ENCODE measurements at regions not wholly inside any gene's neighbourhood (a gene's known extent, or its start where the extent isn't known, plus 50 kb on each side); places are given as distances from the start of the nearest gene placed in this dataset.

DNA sequence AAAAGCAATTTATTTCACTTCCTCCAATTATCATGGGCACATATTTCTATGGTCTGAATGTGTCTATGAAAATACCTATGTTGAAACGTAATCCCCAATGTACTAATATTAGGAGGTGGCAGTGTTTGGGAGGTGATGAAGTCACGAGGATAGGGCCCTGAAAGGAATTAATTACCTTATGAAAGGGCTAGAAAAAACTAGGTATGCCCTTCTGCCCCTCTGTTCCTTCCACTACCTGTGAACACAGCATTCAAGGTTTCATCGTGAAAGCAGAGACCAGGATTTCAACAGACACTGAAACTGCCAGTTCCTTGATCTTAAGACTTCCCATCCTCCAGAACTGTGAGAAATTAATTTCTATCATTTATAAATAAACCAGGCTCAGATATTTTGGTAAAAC is 1037.1 kb upstream of the C9orf72 start:
- H3K4me3 ChIP-seq (ENCODE audit: low read depth, low read length), result no peak overlapping the region
- TF ChIP-seq, protein P1, sequence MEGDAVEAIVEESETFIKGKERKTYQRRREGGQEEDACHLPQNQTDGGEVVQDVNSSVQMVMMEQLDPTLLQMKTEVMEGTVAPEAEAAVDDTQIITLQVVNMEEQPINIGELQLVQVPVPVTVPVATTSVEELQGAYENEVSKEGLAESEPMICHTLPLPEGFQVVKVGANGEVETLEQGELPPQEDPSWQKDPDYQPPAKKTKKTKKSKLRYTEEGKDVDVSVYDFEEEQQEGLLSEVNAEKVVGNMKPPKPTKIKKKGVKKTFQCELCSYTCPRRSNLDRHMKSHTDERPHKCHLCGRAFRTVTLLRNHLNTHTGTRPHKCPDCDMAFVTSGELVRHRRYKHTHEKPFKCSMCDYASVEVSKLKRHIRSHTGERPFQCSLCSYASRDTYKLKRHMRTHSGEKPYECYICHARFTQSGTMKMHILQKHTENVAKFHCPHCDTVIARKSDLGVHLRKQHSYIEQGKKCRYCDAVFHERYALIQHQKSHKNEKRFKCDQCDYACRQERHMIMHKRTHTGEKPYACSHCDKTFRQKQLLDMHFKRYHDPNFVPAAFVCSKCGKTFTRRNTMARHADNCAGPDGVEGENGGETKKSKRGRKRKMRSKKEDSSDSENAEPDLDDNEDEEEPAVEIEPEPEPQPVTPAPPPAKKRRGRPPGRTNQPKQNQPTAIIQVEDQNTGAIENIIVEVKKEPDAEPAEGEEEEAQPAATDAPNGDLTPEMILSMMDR (IDR thresholded peaks at IDR 0.05; ENCODE audit: insufficient read depth, low read length, poor library complexity, severe bottlenecking), result no peak
- H3K36me3 ChIP-seq (ENCODE audit: control insufficient read depth, insufficient read depth, low read length), result no peaks in the 10 kb centered on the region
- no peak for DNase-seq (ENCODE audit: low read depth)
- no peaks in the 10 kb centered on the region for H3K27me3 ChIP-seq (ENCODE audit: control insufficient read depth, insufficient read depth, low read length)

DNA sequence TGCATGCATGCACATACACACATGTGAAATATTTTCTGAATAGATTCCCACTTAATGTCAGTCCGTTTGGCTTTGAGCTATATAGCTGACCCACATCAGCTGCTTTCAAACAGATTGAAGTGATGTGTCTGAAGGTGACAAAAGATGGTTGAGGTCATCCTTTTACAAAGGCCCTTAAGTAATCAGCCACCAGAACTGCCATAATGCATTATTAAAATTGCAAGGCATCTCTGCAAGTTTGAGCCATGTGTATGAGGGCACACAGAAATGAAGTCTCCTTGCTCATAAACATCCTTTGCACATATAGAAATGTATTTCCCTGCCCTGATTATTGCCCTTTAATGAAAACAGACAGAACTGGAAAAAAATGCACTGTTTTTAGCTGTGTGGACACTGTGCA is 1043.0 kb upstream of the C9orf72 start:
- TF ChIP-seq, protein P1 (IDR thresholded peaks at IDR 0.05; ENCODE audit: insufficient read depth, low read length, poor library complexity, severe bottlenecking), result no peak
- Histone ChIP-seq H3K4me3 (ENCODE audit: low read depth, low read length) (no peak overlapping the region), H3K27me3 (ENCODE audit: control insufficient read depth, insufficient read depth, low read length) (no peaks in the 10 kb centered on the region), H3K36me3 (ENCODE audit: control insufficient read depth, insufficient read depth, low read length) (no peaks in the 10 kb centered on the region)
- no peak for DNase-seq (ENCODE audit: low read depth)

DNA sequence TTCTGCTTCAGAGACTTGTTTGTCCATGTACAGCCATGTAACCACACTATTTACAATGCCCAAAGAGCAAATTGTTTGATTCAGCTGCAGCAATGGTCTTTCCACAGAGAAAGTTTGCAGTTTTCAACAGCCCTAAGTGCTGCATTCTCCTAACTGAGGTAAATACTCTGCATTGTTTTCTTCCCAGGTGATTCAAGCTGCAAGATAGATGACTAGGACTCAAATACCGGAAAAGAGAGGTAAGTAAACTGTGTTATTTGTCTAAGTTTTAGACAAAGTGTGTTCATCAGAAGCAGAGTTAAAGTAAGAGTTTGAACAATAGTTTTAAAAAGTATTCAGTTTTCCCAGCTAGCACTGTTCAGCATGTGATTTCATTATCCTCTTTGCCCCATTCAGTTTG is 1046.7 kb upstream of the C9orf72 start:
- Histone ChIP-seq H3K27me3 (ENCODE audit: control insufficient read depth, insufficient read depth, low read length) (no peaks in the 10 kb centered on the region), H3K4me3 (ENCODE audit: low read depth, low read length) (no peak overlapping the region), H3K36me3 (ENCODE audit: control insufficient read depth, insufficient read depth, low read length) (no peaks in the 10 kb centered on the region)
- no peak for DNase-seq (ENCODE audit: low read depth)
- TF ChIP-seq, protein P1 (IDR thresholded peaks at IDR 0.05; ENCODE audit: insufficient read depth, low read length, poor library complexity, severe bottlenecking), result no peak

DNA sequence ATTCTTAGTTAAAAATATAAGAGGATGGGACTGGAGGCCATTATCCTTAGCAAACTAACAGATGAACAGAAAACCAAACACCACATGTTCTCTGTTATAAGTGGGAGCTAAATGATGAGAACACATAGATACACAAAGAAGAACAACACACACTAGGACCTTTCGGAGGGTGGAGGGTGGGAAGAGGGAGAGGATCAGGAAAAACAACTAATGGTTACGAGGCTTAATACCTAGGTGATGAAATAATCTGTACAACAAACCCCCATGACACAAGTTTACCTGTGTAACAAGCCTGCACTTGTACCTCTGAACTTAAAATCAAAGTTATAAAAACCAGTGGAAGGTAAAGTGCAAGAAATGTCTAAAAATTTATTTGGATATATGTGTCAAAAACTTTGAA is 1047.4 kb upstream of the C9orf72 start:
- Histone ChIP-seq H3K27me3 (ENCODE audit: control insufficient read depth, insufficient read depth, low read length) (no peaks in the 10 kb centered on the region), H3K36me3 (ENCODE audit: control insufficient read depth, insufficient read depth, low read length) (no peaks in the 10 kb centered on the region), H3K4me3 (ENCODE audit: low read depth, low read length) (no peak overlapping the region)
- TF ChIP-seq, protein P1 (IDR thresholded peaks at IDR 0.05; ENCODE audit: insufficient read depth, low read length, poor library complexity, severe bottlenecking), result no peak
- DNase-seq (ENCODE audit: low read depth), result no peak

DNA sequence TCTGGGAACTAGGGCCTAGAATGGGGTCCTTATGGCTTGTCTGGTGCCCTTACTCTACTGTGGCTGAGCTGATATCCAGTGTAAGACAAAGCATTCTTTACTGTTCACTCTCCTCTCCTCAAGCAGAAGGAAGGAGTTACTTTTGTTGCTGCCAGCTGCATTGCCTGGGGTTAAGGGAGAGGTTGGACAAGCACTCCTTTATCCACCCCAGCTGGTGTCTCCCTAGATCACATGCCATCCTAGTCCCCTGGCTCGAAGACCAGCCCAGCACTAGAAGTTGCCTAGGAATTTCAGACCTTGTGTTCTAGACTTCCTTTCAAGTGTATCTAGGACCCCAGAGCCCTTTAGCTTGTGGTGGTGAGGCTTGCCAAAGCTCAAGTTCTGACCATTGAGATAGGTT is 1051.5 kb upstream of the C9orf72 start:
- no peaks in the 10 kb centered on the region for H3K27me3 ChIP-seq (ENCODE audit: control insufficient read depth, insufficient read depth, low read length)
- TF ChIP-seq, protein P1 (IDR thresholded peaks at IDR 0.05; ENCODE audit: insufficient read depth, low read length, poor library complexity, severe bottlenecking), result no peak
- H3K4me3 ChIP-seq (ENCODE audit: low read depth, low read length), result no peak overlapping the region
- no peak for DNase-seq (ENCODE audit: low read depth)
- H3K36me3 ChIP-seq (ENCODE audit: control insufficient read depth, insufficient read depth, low read length), result no peaks in the 10 kb centered on the region

DNA sequence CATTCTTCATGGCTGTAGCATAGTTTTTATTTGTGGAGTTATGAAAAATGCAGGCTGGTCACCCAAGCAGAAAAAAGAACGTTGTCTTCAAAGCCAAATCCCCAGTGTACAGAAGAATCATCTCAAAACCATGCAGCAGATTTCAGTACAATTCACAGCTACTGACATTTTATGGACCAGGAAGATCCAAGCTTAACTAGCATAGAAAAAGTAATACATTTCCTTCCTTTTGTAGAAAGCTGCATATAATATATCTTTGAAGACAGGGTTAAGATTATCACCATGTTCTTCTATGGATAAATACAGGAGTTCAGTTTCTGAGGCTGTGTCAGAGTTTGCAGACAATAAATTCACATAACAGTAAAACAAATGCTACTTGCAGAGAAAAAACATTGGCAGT is 1054.8 kb upstream of the C9orf72 start:
- TF ChIP-seq, protein P1 (IDR thresholded peaks at IDR 0.05; ENCODE audit: insufficient read depth, low read length, poor library complexity, severe bottlenecking), result no peak
- no peak overlapping the region for H3K4me3 ChIP-seq (ENCODE audit: low read depth, low read length)
- H3K36me3 ChIP-seq (ENCODE audit: control insufficient read depth, insufficient read depth, low read length), result no peaks in the 10 kb centered on the region
- DNase-seq (ENCODE audit: low read depth), result no peak
- no peaks in the 10 kb centered on the region for H3K27me3 ChIP-seq (ENCODE audit: control insufficient read depth, insufficient read depth, low read length)

Measured in kidney epithelial cell (primary cell).